Transverse colon (tissue), 4 donors: ENCODE measurements at regions not wholly inside any gene's neighbourhood (a gene's known extent, or its start where the extent isn't known, plus 50 kb on each side); places are given as distances from the start of the nearest gene placed in this dataset.

Experiments
- POLR2A ChIP-seq: fragments of 450-650 bp; IDR thresholded peaks from one replicate; pipeline ENCODE4 v1.6.1; 2016; ENCODE audit warnings: antibody characterized with exemption, mild to moderate bottlenecking, moderate library complexity
- POLR2AphosphoS5 ChIP-seq, 3 donors: sonication (generic); formaldehyde crosslinking; IDR thresholded peaks; one replicate each; pipeline ENCODE4 v1.6.1; 2016; ENCODE audit warnings: antibody characterized with exemption in 3 of 3
- TF ChIP-seq, protein P1 (sequence below), 5 experiments: fragments of 200-600 bp in 3 of 5; fragments of 450-650 bp in 2 of 5; sonication (generic) in 3 of 5; IDR thresholded peaks; 1 replicate in 2 of 5; 2 replicates in 3 of 5; pipeline ENCODE4 v1.5.1; 2016 to 2017; ENCODE audit warnings: antibody characterized with exemption in 5 of 5, inconsistent platforms in 3 of 5, mild to moderate bottlenecking in 2 of 5, moderate library complexity in 1 of 5

DNA sequence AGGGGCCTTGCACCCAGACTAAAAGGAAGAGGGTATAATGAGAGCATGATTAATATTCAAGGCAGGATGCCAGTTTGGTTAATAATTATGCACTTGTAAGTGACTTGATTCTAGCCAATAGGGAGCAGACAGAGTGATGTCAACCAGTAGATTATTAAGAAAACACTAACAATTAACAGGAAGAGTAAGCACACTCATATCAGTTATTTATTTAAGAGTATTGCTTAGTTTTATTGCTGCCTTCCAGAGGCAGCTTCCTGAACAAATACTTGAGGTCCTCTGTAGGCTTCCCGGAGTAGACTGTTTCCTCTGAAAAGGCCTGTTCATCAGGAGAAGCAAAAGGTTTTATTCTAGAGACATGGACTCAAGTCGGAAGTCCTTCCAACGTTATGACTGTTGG lies 129.1 kb upstream of the AFF2 start:
- TF ChIP-seq, protein P1, sequence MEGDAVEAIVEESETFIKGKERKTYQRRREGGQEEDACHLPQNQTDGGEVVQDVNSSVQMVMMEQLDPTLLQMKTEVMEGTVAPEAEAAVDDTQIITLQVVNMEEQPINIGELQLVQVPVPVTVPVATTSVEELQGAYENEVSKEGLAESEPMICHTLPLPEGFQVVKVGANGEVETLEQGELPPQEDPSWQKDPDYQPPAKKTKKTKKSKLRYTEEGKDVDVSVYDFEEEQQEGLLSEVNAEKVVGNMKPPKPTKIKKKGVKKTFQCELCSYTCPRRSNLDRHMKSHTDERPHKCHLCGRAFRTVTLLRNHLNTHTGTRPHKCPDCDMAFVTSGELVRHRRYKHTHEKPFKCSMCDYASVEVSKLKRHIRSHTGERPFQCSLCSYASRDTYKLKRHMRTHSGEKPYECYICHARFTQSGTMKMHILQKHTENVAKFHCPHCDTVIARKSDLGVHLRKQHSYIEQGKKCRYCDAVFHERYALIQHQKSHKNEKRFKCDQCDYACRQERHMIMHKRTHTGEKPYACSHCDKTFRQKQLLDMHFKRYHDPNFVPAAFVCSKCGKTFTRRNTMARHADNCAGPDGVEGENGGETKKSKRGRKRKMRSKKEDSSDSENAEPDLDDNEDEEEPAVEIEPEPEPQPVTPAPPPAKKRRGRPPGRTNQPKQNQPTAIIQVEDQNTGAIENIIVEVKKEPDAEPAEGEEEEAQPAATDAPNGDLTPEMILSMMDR (IDR thresholded peaks at IDR 0.05), result no peak
- TF ChIP-seq POLR2A, result no peak
- no peak for TF ChIP-seq POLR2AphosphoS5 (IDR thresholded peaks at IDR 0.05)
